ENCODE measurements at regions not wholly inside any gene's neighbourhood (a gene's known extent, or its start where the extent isn't known, plus 50 kb on each side); places are given as distances from the start of the nearest gene placed in this dataset.
A peak's percentile ranks its signal among the peaks of the same experiment; 100 is the strongest.

- POLR2A ChIA-PET: no interaction called here
- TF ChIP-seq RAD21 (IDR thresholded peaks at IDR 0.05; ENCODE audit: low read length): no peak
- TF ChIP-seq PBX3 (IDR thresholded peaks at IDR 0.05): no peak
- no peak for TF ChIP-seq JUND (IDR thresholded peaks at IDR 0.05)
- TF ChIP-seq MEF2A (IDR thresholded peaks at IDR 0.05; ENCODE audit: borderline replicate concordance, low read depth): no peak
- TF ChIP-seq IRF3 (IDR thresholded peaks at IDR 0.05; ENCODE audit: low read depth, low read length): no peak
- TF ChIP-seq NRF1 (IDR thresholded peaks at IDR 0.05; ENCODE audit: low read depth, low read length): no peak
- TF ChIP-seq POLR2AphosphoS5 (IDR thresholded peaks at IDR 0.05; ENCODE audit: low read depth, low read length): no peak
- no peak for TF ChIP-seq GATA2 (CRISPR knock-in tag; IDR thresholded peaks at IDR 0.05)
- no peak for TF ChIP-seq CTCF (IDR thresholded peaks at IDR 0.05)
- no peak for TF ChIP-seq FOXM1 (IDR thresholded peaks at IDR 0.05; ENCODE audit: low read depth)
- 59% methylated on average over 5 of the region's 5 CpGs for WGBS (ENCODE audit: low lambda C conversion rate)
These were observed 101.6 kb upstream of the SLC1A4 start for GRCh38 chr2:64887565-64887964.

GRCh38 chr2:64888591-64889309 is 100.4 kb upstream of the SLC1A4 start:
- Histone ChIP-seq H4K20me1 (ENCODE audit: insufficient read depth) (no peaks in the 10 kb centered on the region), H3K9me3 (no peaks in the 10 kb centered on the region), H3K36me3 (replicated peaks in 1 of 2; ENCODE audit: control insufficient read depth in 1 of 2, insufficient read depth in 2 of 2, low read length in 1 of 2) (no peaks in the 10 kb centered on the region), H3F3A (replicated peaks; ENCODE audit: insufficient read depth) (no peaks in the 10 kb centered on the region), H2AFZ (ENCODE audit: low read depth) (no peak overlapping the region), H3K79me2 (ENCODE audit: insufficient read depth) (no peaks in the 10 kb centered on the region), H3K4me3 (ENCODE audit: low read depth in 2 of 2, low read length in 1 of 2) (no peak overlapping the region), H3K4me1 (ENCODE audit: control insufficient read depth in 1 of 2, insufficient read depth in 2 of 2, low read depth in 1 of 2, low read length in 1 of 2) (no peaks in the 10 kb centered on the region), H3K9me2 (no peaks in the 10 kb centered on the region), H3K4me2 (no peak overlapping the region), H3K9ac (no peak overlapping the region), H3K27ac (ENCODE audit: low read depth in 2 of 2, low read length in 1 of 2) (no peak overlapping the region), H3K27me3 (ENCODE audit: insufficient read depth) (peaks cover 14% of the 10 kb centered on the region; the same call in 1 of the 2 replicates)
- POLR2A ChIA-PET: no interaction called here
- DNase-seq: no peak
- 72% methylated on average over 10 of the region's 11 CpGs for WGBS (ENCODE audit: low lambda C conversion rate)
- CTCF ChIA-PET: interaction anchor here (0.6 to 1.3 kb wide), 3 partner anchors 38 to 839 kb away, joined by 3 read pairs; no protein-coding TSS in a partner anchor
- TF ChIP-seq YY1 (IDR thresholded peaks at IDR 0.05; ENCODE audit: low read depth) (no peak), RAD21 (IDR thresholded peaks at IDR 0.05; ENCODE audit: low read length) (peak; percentile 6; the same call in 1 of the 2 replicates), POLR2AphosphoS5 (IDR thresholded peaks at IDR 0.05; ENCODE audit: low read depth, low read length) (no peak), IRF3 (IDR thresholded peaks at IDR 0.05; ENCODE audit: low read depth, low read length) (no peak), CTCF (IDR thresholded peaks at IDR 0.05) (peak; percentile 19; the same call in 1 of the 2 replicates), MEF2A (IDR thresholded peaks at IDR 0.05; ENCODE audit: borderline replicate concordance, low read depth) (no peak), TEAD4 (IDR thresholded peaks at IDR 0.05; ENCODE audit: borderline replicate concordance, insufficient read depth) (no peak), RXRA (IDR thresholded peaks at IDR 0.05; ENCODE audit: borderline replicate concordance, low read depth) (no peak), EP300 (IDR thresholded peaks at IDR 0.05; ENCODE audit: borderline replicate concordance in 1 of 2, low read depth in 1 of 2, low read length in 1 of 2) (no peak), MXI1 (IDR thresholded peaks at IDR 0.05; ENCODE audit: low read depth, low read length) (no peak)

More at GRCh38 chr2:64887565-64887964, 101.6 kb upstream of the SLC1A4 start:
- Histone ChIP-seq H3K36me3 (replicated peaks in 1 of 2; ENCODE audit: control insufficient read depth in 1 of 2, insufficient read depth in 2 of 2, low read length in 1 of 2) (no peaks in the 10 kb centered on the region), H3K27me3 (ENCODE audit: insufficient read depth) (peaks cover 14% of the 10 kb centered on the region; the same call in 1 of the 2 replicates), H3K9ac (no peak overlapping the region), H3K4me1 (ENCODE audit: control insufficient read depth in 1 of 2, insufficient read depth in 2 of 2, low read depth in 1 of 2, low read length in 1 of 2) (peaks cover 0 to 1% of the 10 kb centered on the region in 2 experiments; a peak in 1 of 4 replicates), H3K9me2 (no peaks in the 10 kb centered on the region), H3F3A (replicated peaks; ENCODE audit: insufficient read depth) (no peaks in the 10 kb centered on the region), H3K4me2 (no peak overlapping the region), H2AFZ (ENCODE audit: low read depth) (no peak overlapping the region), H3K27ac (ENCODE audit: low read depth in 2 of 2, low read length in 1 of 2) (no peak overlapping the region), H4K20me1 (ENCODE audit: insufficient read depth) (no peaks in the 10 kb centered on the region), H3K9me3 (no peaks in the 10 kb centered on the region), H3K79me2 (ENCODE audit: insufficient read depth) (no peaks in the 10 kb centered on the region), H3K4me3 (ENCODE audit: low read depth in 2 of 2, low read length in 1 of 2) (no peak overlapping the region)
- no peak for DNase-seq
- CTCF ChIA-PET: no interaction called here
